ENCODE measurements at regions not wholly inside any gene's neighbourhood (a gene's known extent, or its start where the extent isn't known, plus 50 kb on each side); places are given as distances from the start of the nearest gene placed in this dataset.
A peak's percentile ranks its signal among the peaks of the same experiment; 100 is the strongest.

DNA sequence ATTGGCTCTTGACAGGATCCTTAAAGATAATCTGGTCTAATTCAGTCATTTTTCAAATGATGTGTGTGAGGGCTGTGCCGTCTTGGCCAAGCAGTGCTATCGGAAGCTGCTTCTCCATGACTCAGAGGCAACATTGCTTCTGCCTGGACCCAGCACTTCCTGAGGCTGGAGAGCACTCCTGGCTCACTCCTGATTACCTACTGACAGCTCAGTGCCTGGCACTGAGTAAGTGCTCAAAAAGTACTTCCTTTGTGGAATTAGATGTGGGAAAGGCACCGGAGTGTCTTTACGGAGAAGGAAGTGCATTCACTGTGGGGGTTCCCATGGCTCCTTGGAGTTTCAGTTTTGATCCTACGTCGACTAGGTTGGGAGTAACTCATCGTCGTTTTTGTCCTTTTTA is 86.9 kb upstream of the UBE3A start:
- no peak overlapping the region for H3K4me3 Mint-ChIP-seq
- H3K4me1 Mint-ChIP-seq (ENCODE audit: low read depth) = no peaks in the 10 kb centered on the region
- peaks cover 1% of the 10 kb centered on the region for H3K36me3 Mint-ChIP-seq (ENCODE audit: low read depth)
- CTCF ChIA-PET = no interaction called here
- intact Hi-C loops (cut with micrococcal nuclease) = no loop called here
- H3K27ac Mint-ChIP-seq = no peak overlapping the region
- H3K27me3 Mint-ChIP-seq (ENCODE audit: low read depth) = no peaks in the 10 kb centered on the region
- no peak for DNase-seq
- peaks cover 17% of the 10 kb centered on the region for H3K9me3 Mint-ChIP-seq

DNA sequence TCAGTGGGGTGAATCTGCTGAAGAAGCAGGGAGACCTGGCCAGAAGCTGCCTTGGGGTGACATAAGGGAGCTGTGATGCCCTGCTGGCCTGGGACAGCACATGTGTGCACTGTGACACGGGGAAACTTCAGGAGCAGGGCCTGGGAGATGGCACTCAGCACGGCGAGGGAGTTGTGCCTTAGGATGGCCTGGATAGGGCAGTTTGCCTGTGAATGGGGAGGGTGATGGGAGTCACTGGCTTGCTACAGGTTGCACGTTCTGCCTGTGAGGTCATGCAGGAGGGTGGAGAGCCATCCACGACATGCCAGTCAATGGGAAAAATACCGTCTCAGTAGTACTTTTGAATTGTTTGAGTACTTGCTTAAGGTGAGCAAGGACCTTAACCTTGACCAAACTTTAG is 76.8 kb upstream of the UBE3A start:
- Mint-ChIP-seq H3K9me3 (no peaks in the 10 kb centered on the region), H3K27ac (no peak overlapping the region), H3K4me3 (no peak overlapping the region), H3K36me3 (ENCODE audit: low read depth) (no peaks in the 10 kb centered on the region), H3K27me3 (ENCODE audit: low read depth) (peaks cover 2% of the 10 kb centered on the region), H3K4me1 (ENCODE audit: low read depth) (no peaks in the 10 kb centered on the region)
- CTCF ChIA-PET = interaction anchor here (0.8 kb wide), 1 partner anchor 746 kb away, joined by 3 read pairs; no protein-coding TSS in a partner anchor
- intact Hi-C loops (cut with micrococcal nuclease) = no loop called here
- DNase-seq = no peak

DNA sequence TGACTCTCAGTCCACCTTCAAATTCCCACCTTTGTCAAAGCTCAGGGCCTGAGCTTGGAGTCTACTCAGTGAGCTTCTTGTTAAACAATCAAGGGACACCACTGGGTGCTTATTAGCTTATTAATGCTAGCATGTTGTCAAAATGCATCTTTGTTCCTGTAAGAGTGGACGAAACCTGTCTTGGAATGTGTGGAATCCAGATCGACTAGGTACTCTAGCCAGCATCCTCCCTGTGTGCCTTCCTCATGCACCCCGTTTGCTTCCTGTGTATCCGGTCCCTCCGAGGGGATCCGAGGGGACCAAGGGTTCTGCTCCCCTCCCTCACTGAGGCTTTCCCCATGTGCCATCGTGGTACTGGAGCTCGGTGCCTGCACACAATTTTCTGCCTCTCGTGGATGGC is 75.7 kb upstream of the UBE3A start:
- no peak overlapping the region for H3K4me3 Mint-ChIP-seq
- CTCF ChIA-PET = no interaction called here
- H3K4me1 Mint-ChIP-seq (ENCODE audit: low read depth) = no peaks in the 10 kb centered on the region
- H3K36me3 Mint-ChIP-seq (ENCODE audit: low read depth) = no peaks in the 10 kb centered on the region
- no peak for DNase-seq
- peaks cover 2% of the 10 kb centered on the region for H3K27me3 Mint-ChIP-seq (ENCODE audit: low read depth)
- intact Hi-C loops (cut with micrococcal nuclease) = no loop called here
- no peaks in the 10 kb centered on the region for H3K9me3 Mint-ChIP-seq
- H3K27ac Mint-ChIP-seq = no peak overlapping the region

DNA sequence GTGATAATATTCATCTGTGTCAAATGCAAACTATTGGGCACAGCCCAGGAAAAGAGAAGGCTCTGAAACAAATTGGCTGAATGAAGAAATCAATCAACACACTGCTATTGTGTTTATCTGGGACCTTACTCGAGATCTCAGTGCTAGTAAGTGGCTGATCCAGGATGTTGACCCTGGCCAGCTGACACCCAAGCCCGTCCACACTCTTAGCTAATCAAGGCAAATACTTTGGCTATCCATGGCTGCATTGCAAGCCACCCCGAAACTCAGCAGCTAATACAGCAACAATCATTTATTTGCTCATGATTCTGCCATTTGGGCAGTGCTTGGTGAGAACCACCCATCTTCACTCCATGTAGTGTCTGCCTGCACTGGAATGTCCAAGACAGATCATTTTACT is 74.1 kb upstream of the UBE3A start:
- Mint-ChIP-seq H3K36me3 (ENCODE audit: low read depth) (no peaks in the 10 kb centered on the region), H3K4me3 (no peak overlapping the region), H3K27me3 (ENCODE audit: low read depth) (peaks cover 2% of the 10 kb centered on the region), H3K4me1 (ENCODE audit: low read depth) (no peaks in the 10 kb centered on the region), H3K9me3 (no peaks in the 10 kb centered on the region), H3K27ac (no peak overlapping the region)
- no peak for DNase-seq
- CTCF ChIA-PET = no interaction called here
- intact Hi-C loops (cut with micrococcal nuclease) = no loop called here

DNA sequence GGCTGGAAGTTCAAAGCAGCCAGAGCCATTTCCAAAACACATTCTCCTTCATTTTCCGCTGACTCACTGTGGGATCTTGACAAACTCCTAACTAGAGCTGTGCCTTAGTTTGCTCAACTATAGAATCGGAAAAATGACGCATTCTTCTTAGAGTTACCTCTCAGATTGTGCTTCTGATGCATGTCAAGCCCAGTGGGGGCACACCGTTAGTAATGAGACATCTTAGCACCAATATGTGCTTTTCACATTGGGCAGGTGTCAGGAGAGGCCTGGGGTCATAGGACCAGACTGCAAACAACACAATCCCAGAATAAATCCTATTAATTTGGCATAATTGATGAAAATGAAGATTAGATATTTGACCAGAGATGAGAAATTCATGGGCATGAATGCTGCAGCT is 71.3 kb upstream of the UBE3A start:
- Mint-ChIP-seq H3K4me1 (ENCODE audit: low read depth) (no peaks in the 10 kb centered on the region), H3K36me3 (ENCODE audit: low read depth) (no peaks in the 10 kb centered on the region), H3K9me3 (no peaks in the 10 kb centered on the region), H3K27ac (no peak overlapping the region), H3K27me3 (ENCODE audit: low read depth) (peaks cover 4% of the 10 kb centered on the region), H3K4me3 (no peak overlapping the region)
- no peak for DNase-seq
- intact Hi-C loops (cut with micrococcal nuclease) = no loop called here
- CTCF ChIA-PET = interaction anchor here (1.2 to 2.1 kb wide), 4 partner anchors 12 to 423 kb away, joined by 3 to 13 read pairs (median 3); no protein-coding TSS in a partner anchor

DNA sequence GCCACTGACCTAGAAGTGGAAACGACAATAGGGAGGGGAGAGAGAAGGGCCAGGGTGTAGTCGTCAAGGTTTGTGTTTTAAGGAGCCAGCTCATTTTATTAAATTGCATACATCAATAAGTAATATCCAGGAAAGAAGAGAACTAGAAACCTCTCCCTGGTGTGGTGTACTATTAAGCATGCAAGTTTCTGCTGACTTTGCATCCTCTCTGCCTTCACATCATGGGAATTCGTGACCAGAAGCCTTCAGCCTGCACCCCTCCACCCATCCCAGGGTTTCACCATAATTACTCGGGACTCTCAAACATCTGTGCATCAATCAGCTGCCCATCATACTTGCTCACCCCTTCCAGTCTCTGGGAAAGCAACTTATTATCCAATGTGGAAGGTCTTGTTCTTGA is 70.9 kb upstream of the UBE3A start:
- peaks cover 4% of the 10 kb centered on the region for H3K27me3 Mint-ChIP-seq (ENCODE audit: low read depth)
- H3K4me1 Mint-ChIP-seq (ENCODE audit: low read depth) = no peaks in the 10 kb centered on the region
- H3K36me3 Mint-ChIP-seq (ENCODE audit: low read depth) = no peaks in the 10 kb centered on the region
- CTCF ChIA-PET = interaction anchor here (1.3 to 2.1 kb wide), 4 partner anchors 11 to 754 kb away, joined by 3 to 13 read pairs (median 6); no protein-coding TSS in a partner anchor
- intact Hi-C loops (cut with micrococcal nuclease) = loop anchor here (5.0 to 10.0 kb wide), 4 partner anchors 183 to 1353 kb away; no protein-coding TSS in a partner anchor
- no peak for DNase-seq
- no peaks in the 10 kb centered on the region for H3K9me3 Mint-ChIP-seq
- no peak overlapping the region for H3K27ac Mint-ChIP-seq
- H3K4me3 Mint-ChIP-seq = no peak overlapping the region

DNA sequence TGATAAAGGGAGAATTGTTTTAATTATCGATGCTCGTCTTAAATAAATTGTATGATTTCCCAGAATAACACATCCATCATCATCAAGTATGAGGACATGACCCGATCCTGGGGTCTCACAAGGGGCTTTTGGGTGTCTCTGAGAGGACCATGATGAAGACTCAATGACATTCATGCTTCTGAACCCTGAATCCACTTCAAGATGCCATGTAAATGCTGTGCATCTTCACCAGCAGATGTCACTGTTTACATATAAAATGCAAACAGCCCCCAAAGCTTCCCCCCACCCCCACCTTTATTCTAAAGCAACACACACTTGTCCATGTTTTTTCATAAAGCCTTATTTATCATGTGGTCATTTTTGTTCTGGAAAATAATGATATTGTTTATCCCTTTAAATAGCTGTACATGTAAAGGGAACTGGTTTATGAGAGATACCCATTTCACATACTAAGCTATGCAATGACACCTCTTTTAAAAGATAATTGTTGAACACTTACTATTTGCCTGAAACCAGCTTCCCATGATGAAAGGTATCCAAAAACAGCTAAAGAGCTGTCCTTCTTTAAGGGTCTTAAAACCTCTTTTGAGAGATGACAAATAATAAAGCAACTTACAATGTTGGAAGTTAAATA is 69.7 kb upstream of the UBE3A start:
- no peaks in the 10 kb centered on the region for H3K36me3 Mint-ChIP-seq (ENCODE audit: low read depth)
- H3K27ac Mint-ChIP-seq = no peak overlapping the region
- peaks cover 2% of the 10 kb centered on the region for H3K27me3 Mint-ChIP-seq (ENCODE audit: low read depth)
- H3K9me3 Mint-ChIP-seq = no peaks in the 10 kb centered on the region
- H3K4me1 Mint-ChIP-seq (ENCODE audit: low read depth) = no peaks in the 10 kb centered on the region
- no peak overlapping the region for H3K4me3 Mint-ChIP-seq
- intact Hi-C loops (cut with micrococcal nuclease) = loop anchor here (1.0 to 10.0 kb wide), 6 partner anchors 184 to 1354 kb away; no protein-coding TSS in a partner anchor
- peak; percentile 6 for DNase-seq
- CTCF ChIA-PET = interaction anchor here (0.6 to 2.1 kb wide), 22 partner anchors 10 to 1865 kb away, joined by 3 to 13 read pairs (median 4); no protein-coding TSS in a partner anchor

DNA sequence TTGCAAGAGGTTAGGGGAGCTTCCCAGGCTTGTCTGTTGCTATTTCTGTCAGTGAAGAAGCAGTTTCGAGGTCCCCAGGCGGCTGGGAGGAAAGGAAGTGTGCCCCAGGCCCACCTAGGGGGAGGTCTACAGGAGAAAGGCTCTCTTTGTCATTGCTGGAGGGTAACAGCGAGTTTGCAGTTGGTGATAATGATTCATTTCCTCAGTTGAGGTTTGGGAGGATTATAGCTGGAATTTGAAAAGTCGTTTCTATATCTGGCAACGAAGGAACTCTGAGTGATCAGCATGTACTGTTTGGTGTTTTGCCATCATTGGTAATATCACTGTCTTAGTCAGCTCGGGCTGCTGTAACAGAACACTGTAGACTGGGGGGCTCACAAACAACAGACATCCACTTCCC is 65.5 kb upstream of the UBE3A start:
- H3K27me3 Mint-ChIP-seq (ENCODE audit: low read depth) = peaks cover 2% of the 10 kb centered on the region
- intact Hi-C loops (cut with micrococcal nuclease) = loop anchor here (5.0 to 10.0 kb wide), 2 partner anchors 320 to 742 kb away; no protein-coding TSS in a partner anchor
- DNase-seq = no peak
- H3K4me1 Mint-ChIP-seq (ENCODE audit: low read depth) = no peaks in the 10 kb centered on the region
- CTCF ChIA-PET = no interaction called here
- no peak overlapping the region for H3K4me3 Mint-ChIP-seq
- no peak overlapping the region for H3K27ac Mint-ChIP-seq
- no peaks in the 10 kb centered on the region for H3K36me3 Mint-ChIP-seq (ENCODE audit: low read depth)
- H3K9me3 Mint-ChIP-seq = no peaks in the 10 kb centered on the region

DNA sequence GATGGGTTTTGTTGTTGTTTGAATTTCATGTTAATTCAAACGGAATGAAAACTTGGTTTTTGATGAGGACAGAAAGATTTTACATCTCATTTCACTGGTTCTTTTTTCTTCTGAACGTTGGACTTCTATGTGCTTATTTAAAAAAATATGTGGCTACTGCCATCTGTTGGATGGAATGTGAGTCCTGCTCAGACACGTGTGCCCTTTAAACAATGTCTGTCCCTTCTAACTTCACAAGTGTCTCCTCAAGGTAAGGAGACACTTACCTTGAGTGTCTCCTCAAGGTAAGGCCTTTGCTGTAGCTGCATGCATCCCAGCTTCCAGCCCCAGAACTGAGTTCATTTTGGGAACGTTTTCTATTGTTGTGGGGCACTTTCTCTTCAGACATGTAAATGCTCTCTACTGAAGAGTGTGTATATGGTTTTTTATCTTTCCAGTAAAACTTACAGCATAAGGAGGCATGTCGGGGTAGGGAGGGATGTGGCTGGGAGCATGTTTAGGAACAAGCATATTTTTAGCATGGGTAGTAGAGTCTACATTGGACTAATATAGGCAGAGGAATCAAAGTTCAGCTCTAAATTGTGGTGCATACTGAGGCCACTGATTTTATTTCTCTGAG is 63.1 kb upstream of the UBE3A start:
- intact Hi-C loops (cut with micrococcal nuclease) = loop anchor here (5.0 to 10.0 kb wide), 2 partner anchors 317 to 740 kb away; no protein-coding TSS in a partner anchor

DNA sequence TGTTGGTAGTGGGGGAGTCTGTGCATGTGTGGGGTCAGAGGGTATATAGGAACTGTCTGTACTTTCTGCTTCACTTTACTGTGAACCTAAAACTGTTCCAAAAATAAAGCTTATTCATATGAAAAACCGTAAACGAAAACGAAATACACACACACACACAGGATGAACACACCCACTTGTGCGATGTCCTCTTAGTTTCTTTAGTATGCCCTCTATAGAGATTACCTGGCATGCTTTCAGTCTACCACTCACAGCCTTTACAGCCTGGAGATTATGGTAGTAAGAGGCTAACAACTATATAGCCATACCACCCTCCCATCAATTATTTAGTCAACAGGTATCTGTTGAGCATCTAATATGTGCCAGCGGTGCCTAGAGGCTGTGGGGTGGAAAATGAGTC is 60.0 kb upstream of the UBE3A start:
- intact Hi-C loops (cut with micrococcal nuclease) = loop anchor here (5.0 kb wide), 1 partner anchor 1857 kb away; no protein-coding TSS in a partner anchor
- H3K27ac Mint-ChIP-seq = no peak overlapping the region

More for the DNA sequence above, 63.1 kb upstream of the UBE3A start:
- peak; percentile 10 for DNase-seq
- no peak overlapping the region for H3K27ac Mint-ChIP-seq
- H3K9me3 Mint-ChIP-seq = no peaks in the 10 kb centered on the region
- CTCF ChIA-PET = interaction anchor here (0.6 to 1.1 kb wide), 6 partner anchors 15 to 1860 kb away, joined by 3 read pairs; no protein-coding TSS in a partner anchor
- no peaks in the 10 kb centered on the region for H3K4me1 Mint-ChIP-seq (ENCODE audit: low read depth)
- H3K27me3 Mint-ChIP-seq (ENCODE audit: low read depth) = peaks cover 4% of the 10 kb centered on the region
- H3K4me3 Mint-ChIP-seq = no peak overlapping the region
- H3K36me3 Mint-ChIP-seq (ENCODE audit: low read depth) = no peaks in the 10 kb centered on the region

DNA sequence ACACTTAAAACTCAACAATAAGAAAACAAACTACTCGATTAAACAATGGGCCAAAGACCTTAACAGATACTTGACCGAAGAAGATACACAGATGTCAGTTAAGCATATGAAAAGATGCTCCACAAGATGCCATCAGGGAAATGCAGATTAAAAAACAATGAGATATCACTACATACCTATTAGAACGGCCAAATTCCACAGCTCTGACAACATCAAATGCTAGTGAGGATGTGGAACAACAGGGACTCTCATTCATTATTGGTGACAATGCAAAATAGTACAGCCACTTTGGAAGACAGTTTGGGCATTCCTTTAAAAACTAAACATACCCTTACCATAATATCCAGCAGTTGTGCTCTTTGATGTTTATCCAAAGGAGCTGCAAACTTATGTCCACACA is 59.1 kb upstream of the UBE3A start:
- intact Hi-C loops (cut with micrococcal nuclease) = loop anchor here (5.0 kb wide), 1 partner anchor 1856 kb away; no protein-coding TSS in a partner anchor

More for the DNA sequence above, 60.0 kb upstream of the UBE3A start:
- Mint-ChIP-seq H3K4me1 (ENCODE audit: low read depth) (no peaks in the 10 kb centered on the region), H3K27me3 (ENCODE audit: low read depth) (peaks cover 6% of the 10 kb centered on the region), H3K4me3 (no peak overlapping the region), H3K9me3 (no peaks in the 10 kb centered on the region), H3K36me3 (ENCODE audit: low read depth) (no peaks in the 10 kb centered on the region)
- CTCF ChIA-PET = interaction anchor here (0.9 to 1.0 kb wide), 2 partner anchors 10 to 12 kb away, joined by 3 read pairs; no protein-coding TSS in a partner anchor
- DNase-seq = no peak

DNA sequence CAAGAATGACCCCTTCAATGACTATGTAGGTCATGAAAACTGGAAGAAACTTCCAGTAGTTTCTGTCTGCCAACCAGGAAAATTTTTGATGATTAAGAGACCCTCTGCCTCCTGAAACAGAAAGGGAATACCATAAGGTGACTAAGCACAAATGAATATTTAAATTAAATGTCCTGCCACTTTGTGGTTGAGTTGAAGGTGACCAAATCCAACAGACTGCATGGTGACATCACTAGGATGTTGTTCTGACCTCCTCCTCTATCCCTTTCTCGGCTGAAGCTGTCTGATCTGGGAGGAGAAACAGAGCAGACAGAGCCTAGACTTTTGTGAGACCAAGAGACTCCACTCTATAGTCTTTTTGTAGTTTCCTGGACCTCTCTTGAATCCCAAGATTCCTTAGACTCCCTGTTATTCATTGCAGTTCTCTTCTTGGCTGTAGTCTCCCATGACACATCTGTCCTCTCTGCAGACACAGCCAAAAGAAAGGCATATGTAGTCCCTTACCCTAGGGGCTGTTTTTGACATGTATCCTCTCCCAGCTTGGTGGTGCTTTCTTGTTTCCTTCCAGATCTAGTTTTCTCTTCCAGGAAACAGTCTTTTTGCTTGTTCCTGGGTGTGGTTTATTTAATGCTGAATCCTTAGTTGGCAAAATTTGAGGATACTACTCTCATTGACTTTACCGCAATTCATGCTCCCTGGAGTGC is 55.2 kb upstream of the UBE3A start:
- intact Hi-C loops (cut with micrococcal nuclease) = no loop called here
- DNase-seq = no peak
- no peaks in the 10 kb centered on the region for H3K4me1 Mint-ChIP-seq (ENCODE audit: low read depth)
- H3K27me3 Mint-ChIP-seq (ENCODE audit: low read depth) = peaks cover 6% of the 10 kb centered on the region
- peaks cover 8% of the 10 kb centered on the region for H3K9me3 Mint-ChIP-seq
- CTCF ChIA-PET = no interaction called here
- no peak overlapping the region for H3K4me3 Mint-ChIP-seq
- no peak overlapping the region for H3K27ac Mint-ChIP-seq
- H3K36me3 Mint-ChIP-seq (ENCODE audit: low read depth) = peaks cover 2% of the 10 kb centered on the region

More for the DNA sequence above, 59.1 kb upstream of the UBE3A start:
- Mint-ChIP-seq H3K36me3 (ENCODE audit: low read depth) (no peaks in the 10 kb centered on the region), H3K4me1 (ENCODE audit: low read depth) (no peaks in the 10 kb centered on the region), H3K27ac (no peak overlapping the region), H3K9me3 (no peaks in the 10 kb centered on the region), H3K4me3 (no peak overlapping the region), H3K27me3 (ENCODE audit: low read depth) (peaks cover 6% of the 10 kb centered on the region)
- CTCF ChIA-PET = interaction anchor here (0.9 to 1.0 kb wide), 2 partner anchors 11 to 13 kb away, joined by 3 read pairs; no protein-coding TSS in a partner anchor
- DNase-seq = no peak
